ENCODE measurements at regions not wholly inside any gene's neighbourhood (a gene's known extent, or its start where the extent isn't known, plus 50 kb on each side); places are given as distances from the start of the nearest gene placed in this dataset.

DNA sequence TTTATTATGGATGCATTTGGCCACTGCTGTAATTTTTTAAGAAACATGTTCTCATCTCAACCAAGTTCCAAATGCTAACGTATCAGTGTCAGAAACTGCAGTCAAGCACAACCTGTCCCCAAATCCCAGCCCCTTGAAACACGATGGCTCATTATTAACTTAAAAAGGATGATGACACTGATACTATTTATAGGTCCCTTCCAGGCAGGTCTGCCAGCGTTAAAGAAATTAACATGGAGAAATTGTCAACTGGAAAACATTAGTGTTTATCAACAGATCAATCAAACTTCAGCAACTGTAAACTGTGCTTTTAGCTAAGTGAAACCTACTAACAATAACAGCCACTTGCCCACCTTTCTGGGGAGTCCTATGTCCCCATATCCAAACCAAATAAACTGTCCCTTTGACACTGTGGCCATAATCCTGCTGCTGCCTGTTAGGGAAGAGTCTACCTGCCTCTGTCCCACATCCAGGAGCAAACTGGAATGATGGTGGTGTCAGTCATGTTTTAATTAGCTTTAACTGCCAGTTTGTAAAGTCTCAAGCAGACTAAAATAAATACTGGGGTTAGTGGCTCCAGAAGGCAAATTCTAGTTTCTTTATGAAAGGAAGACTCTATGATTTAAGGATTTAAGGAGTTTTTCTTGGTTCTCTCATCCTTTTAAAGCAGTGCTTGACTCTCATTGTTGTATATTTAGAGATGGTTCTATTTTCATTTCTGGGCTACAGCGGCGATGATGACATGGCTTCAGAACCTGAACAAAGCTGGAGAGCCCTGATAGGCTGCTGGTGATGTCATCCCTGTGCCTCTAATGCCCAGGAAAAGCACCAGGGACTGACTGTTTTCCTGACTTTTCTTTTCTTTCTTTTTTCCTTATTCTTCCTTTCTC, 583.6 kb upstream of the PIK3C3 start:
- intact Hi-C loops (cut with micrococcal nuclease), result no loop called here
- Histone ChIP-seq H3K9me3 (ENCODE audit: control insufficient read depth, insufficient read depth, low read length) (no peaks in the 10 kb centered on the region), H3K4me1 (ENCODE audit: control insufficient read depth, insufficient read depth, low read length) (no peaks in the 10 kb centered on the region), H3K36me3 (ENCODE audit: control insufficient read depth, insufficient read depth, low read length) (no peaks in the 10 kb centered on the region), H3K4me3 (ENCODE audit: low read length) (no peak overlapping the region), H3K27me3 (ENCODE audit: control insufficient read depth, insufficient read depth, low read length) (no peaks in the 10 kb centered on the region), H3K27ac (ENCODE audit: low read length) (no peak overlapping the region)
- ATAC-seq (no peak), DNase-seq (no peak)
- no peaks in the 10 kb centered on the region for H3K36me3 Mint-ChIP-seq
- no peak overlapping the region for H3K4me3 Mint-ChIP-seq
- no peak overlapping the region for H3K27ac Mint-ChIP-seq
- TF ChIP-seq, protein P1, sequence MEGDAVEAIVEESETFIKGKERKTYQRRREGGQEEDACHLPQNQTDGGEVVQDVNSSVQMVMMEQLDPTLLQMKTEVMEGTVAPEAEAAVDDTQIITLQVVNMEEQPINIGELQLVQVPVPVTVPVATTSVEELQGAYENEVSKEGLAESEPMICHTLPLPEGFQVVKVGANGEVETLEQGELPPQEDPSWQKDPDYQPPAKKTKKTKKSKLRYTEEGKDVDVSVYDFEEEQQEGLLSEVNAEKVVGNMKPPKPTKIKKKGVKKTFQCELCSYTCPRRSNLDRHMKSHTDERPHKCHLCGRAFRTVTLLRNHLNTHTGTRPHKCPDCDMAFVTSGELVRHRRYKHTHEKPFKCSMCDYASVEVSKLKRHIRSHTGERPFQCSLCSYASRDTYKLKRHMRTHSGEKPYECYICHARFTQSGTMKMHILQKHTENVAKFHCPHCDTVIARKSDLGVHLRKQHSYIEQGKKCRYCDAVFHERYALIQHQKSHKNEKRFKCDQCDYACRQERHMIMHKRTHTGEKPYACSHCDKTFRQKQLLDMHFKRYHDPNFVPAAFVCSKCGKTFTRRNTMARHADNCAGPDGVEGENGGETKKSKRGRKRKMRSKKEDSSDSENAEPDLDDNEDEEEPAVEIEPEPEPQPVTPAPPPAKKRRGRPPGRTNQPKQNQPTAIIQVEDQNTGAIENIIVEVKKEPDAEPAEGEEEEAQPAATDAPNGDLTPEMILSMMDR (IDR thresholded peaks at IDR 0.05), result no peak
- no peaks in the 10 kb centered on the region for H3K27me3 Mint-ChIP-seq (ENCODE audit: low read depth in 2 of 2)
- WGBS (ENCODE audit: insufficient coverage), result 87% methylated on average over 5 of the region's 5 CpGs
- peaks cover 6 to 16% of the 10 kb centered on the region in 2 donors for H3K9me3 Mint-ChIP-seq
- no peaks in the 10 kb centered on the region for H3K4me1 Mint-ChIP-seq

DNA sequence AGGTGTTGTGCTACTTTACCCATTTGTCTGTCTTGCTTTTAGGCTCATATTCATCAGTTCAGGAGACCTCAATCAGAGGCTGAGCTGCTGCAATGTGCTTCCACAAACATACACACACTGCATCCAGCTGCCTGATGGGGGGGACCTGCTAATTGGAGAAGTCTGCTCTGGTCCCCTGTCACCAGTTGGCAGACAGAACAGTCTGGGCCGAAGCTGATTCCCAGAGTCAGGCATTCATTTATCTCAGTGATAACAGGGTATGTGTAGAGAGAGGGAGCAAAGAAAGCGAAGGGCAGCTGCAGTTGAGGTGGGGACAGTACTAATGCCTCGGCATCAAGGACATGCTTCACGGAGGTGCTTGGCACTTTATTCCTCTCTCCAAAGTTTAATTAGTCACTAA, 584.3 kb upstream of the PIK3C3 start:
- intact Hi-C loops (cut with micrococcal nuclease), result no loop called here
- Mint-ChIP-seq H3K4me1 (no peaks in the 10 kb centered on the region), H3K9me3 (peaks cover 2 to 15% of the 10 kb centered on the region in 2 donors), H3K4me3 (no peak overlapping the region), H3K36me3 (no peaks in the 10 kb centered on the region), H3K27ac (no peak overlapping the region), H3K27me3 (ENCODE audit: low read depth in 2 of 2) (no peaks in the 10 kb centered on the region)
- no peak for ATAC-seq
- H3K9me3 ChIP-seq (ENCODE audit: control insufficient read depth, insufficient read depth, low read length), result no peaks in the 10 kb centered on the region
- no peak for DNase-seq
- no peak overlapping the region for H3K4me3 ChIP-seq (ENCODE audit: low read length)
- WGBS (ENCODE audit: insufficient coverage), result 88% methylated on average over 4 of the region's 4 CpGs
- TF ChIP-seq, protein P1 (IDR thresholded peaks at IDR 0.05), result no peak
- no peaks in the 10 kb centered on the region for H3K27me3 ChIP-seq (ENCODE audit: control insufficient read depth, insufficient read depth, low read length)
- no peak overlapping the region for H3K27ac ChIP-seq (ENCODE audit: low read length)
- no peaks in the 10 kb centered on the region for H3K4me1 ChIP-seq (ENCODE audit: control insufficient read depth, insufficient read depth, low read length)
- H3K36me3 ChIP-seq (ENCODE audit: control insufficient read depth, insufficient read depth, low read length), result no peaks in the 10 kb centered on the region

DNA sequence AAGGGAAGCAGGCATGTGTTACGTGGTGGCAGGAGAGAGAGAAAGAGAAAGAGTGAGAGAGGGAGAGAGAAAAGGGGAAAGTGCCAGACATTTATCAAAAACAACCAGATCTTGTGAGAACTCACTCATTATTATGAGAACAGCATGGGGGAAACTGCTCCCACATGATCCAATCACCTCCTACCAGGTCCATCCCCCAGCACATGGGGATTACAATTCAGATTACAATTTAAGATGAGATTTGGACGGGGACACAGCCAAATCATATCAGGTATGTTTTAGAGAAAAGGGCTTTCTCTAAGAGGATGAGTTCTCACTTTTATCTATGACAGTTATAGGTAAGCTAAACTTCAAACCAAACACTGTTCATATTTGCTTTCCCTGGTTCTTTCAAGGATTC, 597.3 kb upstream of the PIK3C3 start:
- DNase-seq (no peak), ATAC-seq (no peak)
- no peaks in the 10 kb centered on the region for H3K4me1 Mint-ChIP-seq
- no peaks in the 10 kb centered on the region for H3K27me3 Mint-ChIP-seq (ENCODE audit: low read depth in 2 of 2)
- no peak overlapping the region for H3K27ac ChIP-seq (ENCODE audit: low read length)
- no peak overlapping the region for H3K4me3 ChIP-seq (ENCODE audit: low read length)
- H3K36me3 Mint-ChIP-seq, result no peaks in the 10 kb centered on the region
- WGBS (ENCODE audit: insufficient coverage), result 89% methylated on average over 1 of the region's 2 CpGs
- intact Hi-C loops (cut with micrococcal nuclease), result no loop called here
- TF ChIP-seq, protein P1 (IDR thresholded peaks at IDR 0.05), result no peak
- peaks cover 4% of the 10 kb centered on the region for H3K9me3 ChIP-seq (ENCODE audit: control insufficient read depth, insufficient read depth, low read length)
- peaks cover 20 to 27% of the 10 kb centered on the region in 2 donors for H3K9me3 Mint-ChIP-seq
- H3K27ac Mint-ChIP-seq, result no peak overlapping the region
- H3K4me1 ChIP-seq (ENCODE audit: control insufficient read depth, insufficient read depth, low read length), result no peaks in the 10 kb centered on the region
- H3K36me3 ChIP-seq (ENCODE audit: control insufficient read depth, insufficient read depth, low read length), result no peaks in the 10 kb centered on the region
- H3K4me3 Mint-ChIP-seq, result no peak overlapping the region
- no peaks in the 10 kb centered on the region for H3K27me3 ChIP-seq (ENCODE audit: control insufficient read depth, insufficient read depth, low read length)
